Endothelial cell of umbilical vein (primary cell): ENCODE measurements at regions not wholly inside any gene's neighbourhood (a gene's known extent, or its start where the extent isn't known, plus 50 kb on each side); places are given as distances from the start of the nearest gene placed in this dataset.

ENCODE experiments used
- BruUV-seq: library from RNA; stranded (reverse); fragments of 400-500 nt; replicated peaks from 2 replicates; lab custom pipeline; 2021; lab: Mats Ljungman, UMichigan
- CTCF ChIA-PET: fragments of 300-600, 350-600 bp; sonication (Branson Sonifier 250); formaldehyde crosslinking; loops from one replicate; lab custom pipeline; 2021; ENCODE audit warnings: antibody characterized with exemption, inconsistent platforms; lab: Charles Lee
- POLR2A ChIA-PET: fragments of 300-600, 350-600 bp; sonication (Branson Sonifier 250); formaldehyde crosslinking; loops from one replicate; lab custom pipeline; 2021; ENCODE audit warnings: antibody characterized with exemption, inconsistent platforms; lab: Charles Lee
- DNase-seq: peaks from one replicate; pipeline ENCODE4 v3.0.0-alpha.2; 2011; ENCODE audit warnings: low read depth, low spot score
- FAIRE-seq: peaks from 2 replicates; lab custom pipeline; 2011; peaks lifted over from hg19 to GRCh38; lab: Jason Lieb, UNC
- H2AFZ ChIP-seq: 2 replicates; pipeline ENCODE4 v1.6.0; 2012; ENCODE audit warnings: low read depth, low read length, control low read depth, inconsistent platforms
- H3K27ac ChIP-seq: 2 replicates; pipeline ENCODE4 v1.5.1; 2011; ENCODE audit warnings: low read depth, mild to moderate bottlenecking, control low read depth, low read length, moderate library complexity; ENCODE audit not compliant: insufficient read depth
- H3K27me3 ChIP-seq, 2 experiments: 2 replicates each; pipeline versions ENCODE4 v1.6.0 to v1.6.1; 2011; ENCODE audit warnings: low read length in 2 of 2, mixed read lengths in 1 of 2; ENCODE audit not compliant: control insufficient read depth in 2 of 2, insufficient read depth in 2 of 2
- H3K36me3 ChIP-seq, 2 experiments: 2 replicates in 1 of 2; 3 replicates in 1 of 2; pipeline ENCODE4 v1.5.1; 2011; ENCODE audit warnings: low read length in 2 of 2, mild to moderate bottlenecking in 1 of 2, moderate library complexity in 1 of 2; ENCODE audit not compliant: control insufficient read depth in 2 of 2, insufficient read depth in 2 of 2; ENCODE audit errors: extremely low read depth in 1 of 2
- H3K4me1 ChIP-seq: 3 replicates; pipeline ENCODE4 v1.5.1; 2011; ENCODE audit warnings: mild to moderate bottlenecking, low read length; ENCODE audit not compliant: control insufficient read depth, insufficient read depth; ENCODE audit errors: extremely low read depth
- H3K4me2 ChIP-seq: 2 replicates; pipeline ENCODE4 v1.6.1; 2011; ENCODE audit warnings: low read length, control low read depth, mixed read lengths; ENCODE audit not compliant: insufficient read depth
- H3K4me3 ChIP-seq, 3 experiments: fragments of 200-600 bp in 1 of 3; sonication (generic), shearing (Covaris generic) in 1 of 3; replicated peaks in 1 of 3; 2 replicates each; pipeline ENCODE4 v1.5.1; 2011 to 2016; ENCODE audit warnings: control low read depth in 3 of 3, low read length in 3 of 3, mild to moderate bottlenecking in 2 of 3, inconsistent platforms in 1 of 3, low read depth in 1 of 3, moderate library complexity in 1 of 3; ENCODE audit not compliant: insufficient read depth in 1 of 3
- H3K79me2 ChIP-seq: 2 replicates; pipeline ENCODE4 v1.6.0; 2012; ENCODE audit warnings: low read length, inconsistent platforms; ENCODE audit not compliant: control insufficient read depth, insufficient read depth
- H3K9ac ChIP-seq: replicated peaks from 2 replicates; pipeline ENCODE3; 2011; ENCODE audit warnings: low read length, control low read depth; ENCODE audit not compliant: insufficient read depth; ENCODE audit errors: extremely low read depth
- H3K9me1 ChIP-seq: replicated peaks from 3 replicates; pipeline ENCODE4 v1.6.0; 2011; ENCODE audit warnings: mild to moderate bottlenecking, low read length; ENCODE audit not compliant: control insufficient read depth, insufficient read depth; ENCODE audit errors: extremely low read depth
- H3K9me3 ChIP-seq: replicated peaks from 2 replicates; pipeline ENCODE4 v1.5.1; 2012; ENCODE audit warnings: low read length, inconsistent platforms; ENCODE audit not compliant: control insufficient read depth, insufficient read depth
- H4K20me1 ChIP-seq: replicated peaks from 2 replicates; pipeline ENCODE3; 2011; ENCODE audit warnings: mild to moderate bottlenecking, low read length; ENCODE audit not compliant: control insufficient read depth, insufficient read depth; ENCODE audit errors: extremely low read depth
- EZH2 ChIP-seq: IDR thresholded peaks from 2 replicates; pipeline ENCODE4 v1.6.1; 2012; ENCODE audit warnings: borderline replicate concordance, low read depth, mild to moderate bottlenecking, moderate library complexity, low read length, inconsistent platforms; ENCODE audit not compliant: severe bottlenecking
- FOS ChIP-seq: IDR thresholded peaks from 2 replicates; pipeline ENCODE4 v1.6.1; 2011; ENCODE audit warnings: mild to moderate bottlenecking, low read length, moderate library complexity, borderline replicate concordance; ENCODE audit not compliant: insufficient read depth
- GATA2 ChIP-seq: IDR thresholded peaks from 2 replicates; pipeline ENCODE4 v1.7.0; 2011; ENCODE audit warnings: low read depth, mild to moderate bottlenecking, moderate library complexity, mixed read lengths, low read length; ENCODE audit not compliant: insufficient read length, insufficient read depth
- JUN ChIP-seq: IDR thresholded peaks from 2 replicates; pipeline ENCODE4 v1.6.1; 2011; ENCODE audit warnings: borderline replicate concordance, low read depth; ENCODE audit not compliant: insufficient read length, insufficient read depth
- MYC ChIP-seq: IDR thresholded peaks from one replicate; pipeline ENCODE4 v1.6.1; 2011; ENCODE audit warnings: mild to moderate bottlenecking, low read depth, low read length
- POLR2A ChIP-seq: IDR thresholded peaks from 2 replicates; pipeline ENCODE4 v1.6.1; 2012; ENCODE audit warnings: low read depth, mild to moderate bottlenecking, control low read depth, low read length
- POLR2AphosphoS5 ChIP-seq: IDR thresholded peaks from 2 replicates; pipeline ENCODE4 v1.6.1; 2012; ENCODE audit warnings: low read depth, mild to moderate bottlenecking, control low read depth, low read length, moderate library complexity; ENCODE audit not compliant: insufficient read depth
- dilution Hi-C: fragments of 300-500 bp; cut with MboI; formaldehyde crosslinking; loops from one replicate; pipeline ENCODE4 v1.15.0; 2019; ENCODE audit warnings: low sequenced_read_pairs; ENCODE audit not compliant: extremely low pct_ligation_motif_present
- intact Hi-C: fragments of 100-400 bp; cut with micrococcal nuclease; formaldehyde crosslinking; loops from one replicate; pipeline ENCODE4 v1.10.0; 2022
- TF ChIP-seq, protein P1 (sequence below), 2 donors: IDR thresholded peaks; 1 replicate in 1 of 2; 2 replicates in 1 of 2; pipeline ENCODE4 v1.5.1; 2011; ENCODE audit warnings: low read length in 2 of 2, mild to moderate bottlenecking in 2 of 2, moderate library complexity in 2 of 2, control low read depth in 1 of 2, inconsistent platforms in 1 of 2, low read depth in 1 of 2; ENCODE audit not compliant: insufficient read depth in 1 of 2; ENCODE audit errors: extremely low read depth in 1 of 2
- TF ChIP-seq, protein P2 (sequence below): IDR thresholded peaks from 2 replicates; pipeline ENCODE4 v1.6.1; 2011; ENCODE audit not compliant: insufficient read depth, insufficient read length

DNA sequence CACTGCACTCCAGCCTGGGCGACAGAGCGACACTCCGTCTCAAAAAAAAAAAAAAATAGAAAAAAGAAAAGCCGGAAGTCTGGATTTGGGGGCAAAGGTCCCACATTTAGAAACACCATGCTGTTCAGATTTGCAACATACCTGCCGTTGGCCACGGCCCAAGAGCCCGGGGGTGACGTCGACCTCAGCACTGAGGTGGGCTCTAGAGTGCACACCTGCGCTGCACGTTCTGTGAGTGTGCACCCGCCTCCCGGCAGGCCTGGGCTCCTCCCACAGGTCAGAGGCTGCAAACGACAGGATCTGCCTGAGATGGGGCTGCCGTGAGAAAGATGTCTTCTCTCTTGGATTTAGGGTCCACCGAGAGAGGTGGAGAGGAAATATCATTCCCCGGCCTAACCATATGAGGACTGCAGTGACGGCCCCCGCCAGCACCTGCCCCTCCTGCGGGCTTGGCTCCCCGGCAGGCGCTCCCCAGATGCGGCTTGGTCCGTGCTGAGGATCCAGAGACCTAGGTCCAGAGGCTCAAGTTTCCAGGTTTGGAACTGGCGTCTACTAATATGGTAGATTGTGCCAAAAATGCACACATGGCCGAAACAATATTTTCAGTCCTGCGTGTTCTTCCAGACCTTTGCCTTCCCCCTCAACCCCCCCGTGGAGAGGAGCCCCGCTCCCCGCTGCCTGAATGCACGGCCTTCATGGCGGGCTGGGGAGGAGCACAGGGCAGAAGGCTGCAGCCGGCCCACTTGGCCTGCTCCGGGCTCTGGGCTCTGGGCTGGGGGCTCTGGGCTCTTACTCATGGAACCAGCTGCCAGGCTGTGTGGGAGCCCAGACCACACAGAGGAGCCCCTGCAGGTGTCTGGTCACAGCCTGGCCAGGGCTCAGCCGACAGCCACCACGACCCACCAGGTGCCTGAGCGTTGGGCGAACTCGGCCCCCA, 58.8 kb upstream of the FBRSL1 start:
- no peaks in the 10 kb centered on the region for H3K79me2 ChIP-seq
- H3K9me1 ChIP-seq, result no peaks in the 10 kb centered on the region
- H3K4me2 ChIP-seq, result no peak overlapping the region
- H3K4me1 ChIP-seq, result no peaks in the 10 kb centered on the region
- no peaks in the 10 kb centered on the region for H3K9me3 ChIP-seq
- FAIRE-seq (no peak), DNase-seq (no peak)
- no TSS peak for BruUV-seq
- intact Hi-C loops (no loop called here), dilution Hi-C loops (no loop called here)
- no peak overlapping the region for H3K27ac ChIP-seq
- POLR2A ChIA-PET, result no interaction called here
- CTCF ChIA-PET, result interaction anchor here (0.8 to 1.6 kb wide), 9 partner anchors 12 to 277 kb away, joined by 3 to 6 read pairs (median 5); no protein-coding TSS in a partner anchor
- H3K27me3 ChIP-seq, result peaks cover 0 to 1% of the 10 kb centered on the region in 2 experiments
- no peaks in the 10 kb centered on the region for H3K36me3 ChIP-seq
- H3K9ac ChIP-seq, result no peak overlapping the region
- no peaks in the 10 kb centered on the region for H4K20me1 ChIP-seq
- H3K4me3 ChIP-seq, result no peak overlapping the region
- no peak overlapping the region for H2AFZ ChIP-seq
- TF ChIP-seq FOS (no peak), EZH2 (no peak), POLR2A (no peak), MYC (no peak), POLR2AphosphoS5 (no peak), GATA2 (no peak), JUN (no peak)
- TF ChIP-seq, protein P1, sequence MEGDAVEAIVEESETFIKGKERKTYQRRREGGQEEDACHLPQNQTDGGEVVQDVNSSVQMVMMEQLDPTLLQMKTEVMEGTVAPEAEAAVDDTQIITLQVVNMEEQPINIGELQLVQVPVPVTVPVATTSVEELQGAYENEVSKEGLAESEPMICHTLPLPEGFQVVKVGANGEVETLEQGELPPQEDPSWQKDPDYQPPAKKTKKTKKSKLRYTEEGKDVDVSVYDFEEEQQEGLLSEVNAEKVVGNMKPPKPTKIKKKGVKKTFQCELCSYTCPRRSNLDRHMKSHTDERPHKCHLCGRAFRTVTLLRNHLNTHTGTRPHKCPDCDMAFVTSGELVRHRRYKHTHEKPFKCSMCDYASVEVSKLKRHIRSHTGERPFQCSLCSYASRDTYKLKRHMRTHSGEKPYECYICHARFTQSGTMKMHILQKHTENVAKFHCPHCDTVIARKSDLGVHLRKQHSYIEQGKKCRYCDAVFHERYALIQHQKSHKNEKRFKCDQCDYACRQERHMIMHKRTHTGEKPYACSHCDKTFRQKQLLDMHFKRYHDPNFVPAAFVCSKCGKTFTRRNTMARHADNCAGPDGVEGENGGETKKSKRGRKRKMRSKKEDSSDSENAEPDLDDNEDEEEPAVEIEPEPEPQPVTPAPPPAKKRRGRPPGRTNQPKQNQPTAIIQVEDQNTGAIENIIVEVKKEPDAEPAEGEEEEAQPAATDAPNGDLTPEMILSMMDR (IDR thresholded peaks at IDR 0.05; ENCODE audit: extremely low read depth in 1 of 2, insufficient read depth in 1 of 2, low read depth in 1 of 2, low read length in 2 of 2), result no peak
- TF ChIP-seq, protein P2, sequence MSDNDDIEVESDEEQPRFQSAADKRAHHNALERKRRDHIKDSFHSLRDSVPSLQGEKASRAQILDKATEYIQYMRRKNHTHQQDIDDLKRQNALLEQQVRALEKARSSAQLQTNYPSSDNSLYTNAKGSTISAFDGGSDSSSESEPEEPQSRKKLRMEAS, result no peak
